ENCODE measurements at regions not wholly inside any gene's neighbourhood (a gene's known extent, or its start where the extent isn't known, plus 50 kb on each side); places are given as distances from the start of the nearest gene placed in this dataset.

GRCh38 chr9:90035471-90035870 lies 430.7 kb downstream of the GADD45G start:
- no peak overlapping the region for H3K4me3 ChIP-seq (ENCODE audit: low read length)
- no peak for TF ChIP-seq ZNF274 (IDR thresholded peaks at IDR 0.05; ENCODE audit: low read depth, low read length)

- TF ChIP-seq ZNF274 (IDR thresholded peaks at IDR 0.05; ENCODE audit: low read depth, low read length) = no peak
- no peak overlapping the region for H3K4me3 ChIP-seq (ENCODE audit: low read length)
Measured at GRCh38 chr9:90037146-90037797, 432.5 kb downstream of the GADD45G start.

- no peak overlapping the region for H3K4me3 ChIP-seq (ENCODE audit: low read length)
- TF ChIP-seq ZNF274 (IDR thresholded peaks at IDR 0.05; ENCODE audit: low read depth, low read length) = no peak
Measured at GRCh38 chr9:90038763-90039162, 434.0 kb downstream of the GADD45G start.

GRCh38 chr9:90044263-90044662 lies 439.5 kb downstream of the GADD45G start:
- TF ChIP-seq ZNF274 (IDR thresholded peaks at IDR 0.05; ENCODE audit: low read depth, low read length) = no peak
- H3K4me3 ChIP-seq (ENCODE audit: low read length) = no peak overlapping the region

- no peak for TF ChIP-seq ZNF274 (IDR thresholded peaks at IDR 0.05; ENCODE audit: low read depth, low read length)
- H3K4me3 ChIP-seq (ENCODE audit: low read length) = no peak overlapping the region
Measured at GRCh38 chr9:90044710-90045151, 439.9 kb downstream of the GADD45G start.

- TF ChIP-seq ZNF274 (IDR thresholded peaks at IDR 0.05; ENCODE audit: low read depth, low read length) = no peak
- no peak overlapping the region for H3K4me3 ChIP-seq (ENCODE audit: low read length)
Measured at GRCh38 chr9:90046317-90046861, 441.6 kb downstream of the GADD45G start.

GRCh38 chr9:90047828-90048227 lies 443.0 kb downstream of the GADD45G start:
- H3K4me3 ChIP-seq (ENCODE audit: low read length) = no peak overlapping the region
- no peak for TF ChIP-seq ZNF274 (IDR thresholded peaks at IDR 0.05; ENCODE audit: low read depth, low read length)

- no peak overlapping the region for H3K4me3 ChIP-seq (ENCODE audit: low read length)
- TF ChIP-seq ZNF274 (IDR thresholded peaks at IDR 0.05; ENCODE audit: low read depth, low read length) = no peak
Measured at GRCh38 chr9:90052366-90052765, 447.6 kb downstream of the GADD45G start.

- TF ChIP-seq ZNF274 (IDR thresholded peaks at IDR 0.05; ENCODE audit: low read depth, low read length) = no peak
- no peak overlapping the region for H3K4me3 ChIP-seq (ENCODE audit: low read length)
Measured at GRCh38 chr9:90053027-90053426, 448.2 kb downstream of the GADD45G start.

- no peak overlapping the region for H3K4me3 ChIP-seq (ENCODE audit: low read length)
- no peak for TF ChIP-seq ZNF274 (IDR thresholded peaks at IDR 0.05; ENCODE audit: low read depth, low read length)
Measured at GRCh38 chr9:90054810-90055209, 450.0 kb downstream of the GADD45G start.

- TF ChIP-seq ZNF274 (IDR thresholded peaks at IDR 0.05; ENCODE audit: low read depth, low read length) = no peak
- H3K4me3 ChIP-seq (ENCODE audit: low read length) = no peak overlapping the region
Measured at GRCh38 chr9:90055226-90055625, 450.4 kb downstream of the GADD45G start.

- no peak overlapping the region for H3K4me3 ChIP-seq (ENCODE audit: low read length)
- TF ChIP-seq ZNF274 (IDR thresholded peaks at IDR 0.05; ENCODE audit: low read depth, low read length) = no peak
Measured at GRCh38 chr9:90057361-90057760, 452.5 kb downstream of the GADD45G start.

GRCh38 chr9:90058182-90058763 lies 453.5 kb downstream of the GADD45G start:
- TF ChIP-seq ZNF274 (IDR thresholded peaks at IDR 0.05; ENCODE audit: low read depth, low read length) = no peak
- no peak overlapping the region for H3K4me3 ChIP-seq (ENCODE audit: low read length)

- TF ChIP-seq ZNF274 (IDR thresholded peaks at IDR 0.05; ENCODE audit: low read depth, low read length) = no peak
- no peak overlapping the region for H3K4me3 ChIP-seq (ENCODE audit: low read length)
Measured at GRCh38 chr9:90059436-90059835, 454.6 kb downstream of the GADD45G start.

- no peak for TF ChIP-seq ZNF274 (IDR thresholded peaks at IDR 0.05; ENCODE audit: low read depth, low read length)
- H3K4me3 ChIP-seq (ENCODE audit: low read length) = no peak overlapping the region
Measured at GRCh38 chr9:90060256-90060655, 455.4 kb downstream of the GADD45G start.

Measured in GM08714 (cell line).